Ishikawa (cell line): ENCODE measurements at regions not wholly inside any gene's neighbourhood (a gene's known extent, or its start where the extent isn't known, plus 50 kb on each side); places are given as distances from the start of the nearest gene placed in this dataset.

Experiments used
- CEBPB ChIP-seq: IDR thresholded peaks from 2 replicates; pipeline ENCODE4 v1.6.1; 2012
- CREB1 ChIP-seq: IDR thresholded peaks from 2 replicates; pipeline ENCODE4 v1.6.1; 2012; ENCODE audit warnings: low read depth
- EGR1 ChIP-seq: IDR thresholded peaks from 2 replicates; pipeline ENCODE4 v1.6.1; 2012
- EP300 ChIP-seq: IDR thresholded peaks from 2 replicates; pipeline ENCODE4 v1.6.1; 2012; ENCODE audit warnings: borderline replicate concordance
- FOXM1 ChIP-seq: IDR thresholded peaks from 2 replicates; pipeline ENCODE4 v1.6.1; 2012; ENCODE audit warnings: low read depth, borderline replicate concordance
- MAX ChIP-seq: IDR thresholded peaks from 2 replicates; pipeline ENCODE4 v1.6.1; 2012
- NFIC ChIP-seq: IDR thresholded peaks from 2 replicates; pipeline ENCODE4 v1.6.1; 2012
- RAD21 ChIP-seq: IDR thresholded peaks from 2 replicates; pipeline ENCODE4 v1.6.1; 2012; ENCODE audit warnings: low read depth
- REST ChIP-seq: IDR thresholded peaks from 2 replicates; pipeline ENCODE4 v1.6.1; 2012; ENCODE audit warnings: low read depth, mild to moderate bottlenecking
- TAF1 ChIP-seq: IDR thresholded peaks from 2 replicates; pipeline ENCODE4 v1.6.1; 2012; ENCODE audit warnings: low read depth, mild to moderate bottlenecking
- TCF12 ChIP-seq: IDR thresholded peaks from 2 replicates; pipeline ENCODE4 v1.6.1; 2012; ENCODE audit warnings: low read depth
- TEAD4 ChIP-seq: IDR thresholded peaks from 2 replicates; pipeline ENCODE4 v1.6.1; 2012
- USF1 ChIP-seq: IDR thresholded peaks from 2 replicates; pipeline ENCODE4 v1.6.1; 2012
- YY1 ChIP-seq: IDR thresholded peaks from 2 replicates; pipeline ENCODE4 v1.6.1; 2012; ENCODE audit warnings: low read depth
- ZBTB7A ChIP-seq: IDR thresholded peaks from 2 replicates; pipeline ENCODE4 v1.6.1; 2012; ENCODE audit warnings: low read depth

GRCh38 chr1:231103961-231104360, 57.9 kb upstream of the TRIM67 start:
- TF ChIP-seq REST (no peak), CEBPB (no peak), EGR1 (no peak), NFIC (no peak), CREB1 (no peak), RAD21 (no peak), USF1 (no peak), EP300 (no peak), FOXM1 (no peak), TEAD4 (no peak), ZBTB7A (no peak)

GRCh38 chr1:231099996-231100767, 60.1 kb upstream of the FAM89A start:
- TF ChIP-seq NFIC: no peak
- TF ChIP-seq USF1: no peak
- no peak for TF ChIP-seq MAX
- no peak for TF ChIP-seq CREB1
- TF ChIP-seq CEBPB: no peak
- no peak for TF ChIP-seq REST
- no peak for TF ChIP-seq RAD21
- TF ChIP-seq TEAD4: no peak
- no peak for TF ChIP-seq YY1
- TF ChIP-seq ZBTB7A: no peak
- TF ChIP-seq FOXM1: no peak
- no peak for TF ChIP-seq EGR1
- TF ChIP-seq TCF12: no peak
- TF ChIP-seq TAF1: no peak
- TF ChIP-seq EP300: no peak

GRCh38 chr1:231099311-231099710, 59.3 kb upstream of the FAM89A start:
- TF ChIP-seq CEBPB (no peak), NFIC (no peak)

- TF ChIP-seq CEBPB (no peak), FOXM1 (no peak), REST (no peak), USF1 (no peak), TAF1 (no peak), RAD21 (no peak), CREB1 (no peak), NFIC (no peak), ZBTB7A (no peak), TCF12 (no peak)
Measured at GRCh38 chr1:231095595-231095994, 55.5 kb upstream of the FAM89A start.
